WI38 (cell line): ENCODE measurements at regions not wholly inside any gene's neighbourhood (a gene's known extent, or its start where the extent isn't known, plus 50 kb on each side); places are given as distances from the start of the nearest gene placed in this dataset.

Source experiments
- H3K4me3 ChIP-seq: 2 replicates; pipeline ENCODE4 v1.5.1; 2011; ENCODE audit warnings: low read depth, mild to moderate bottlenecking, control low read depth, low read length
- TF ChIP-seq, protein P1 (sequence below): IDR thresholded peaks from 2 replicates; pipeline ENCODE4 v1.5.1; 2012; ENCODE audit warnings: low read depth, mild to moderate bottlenecking, control low read depth, low read length

DNA sequence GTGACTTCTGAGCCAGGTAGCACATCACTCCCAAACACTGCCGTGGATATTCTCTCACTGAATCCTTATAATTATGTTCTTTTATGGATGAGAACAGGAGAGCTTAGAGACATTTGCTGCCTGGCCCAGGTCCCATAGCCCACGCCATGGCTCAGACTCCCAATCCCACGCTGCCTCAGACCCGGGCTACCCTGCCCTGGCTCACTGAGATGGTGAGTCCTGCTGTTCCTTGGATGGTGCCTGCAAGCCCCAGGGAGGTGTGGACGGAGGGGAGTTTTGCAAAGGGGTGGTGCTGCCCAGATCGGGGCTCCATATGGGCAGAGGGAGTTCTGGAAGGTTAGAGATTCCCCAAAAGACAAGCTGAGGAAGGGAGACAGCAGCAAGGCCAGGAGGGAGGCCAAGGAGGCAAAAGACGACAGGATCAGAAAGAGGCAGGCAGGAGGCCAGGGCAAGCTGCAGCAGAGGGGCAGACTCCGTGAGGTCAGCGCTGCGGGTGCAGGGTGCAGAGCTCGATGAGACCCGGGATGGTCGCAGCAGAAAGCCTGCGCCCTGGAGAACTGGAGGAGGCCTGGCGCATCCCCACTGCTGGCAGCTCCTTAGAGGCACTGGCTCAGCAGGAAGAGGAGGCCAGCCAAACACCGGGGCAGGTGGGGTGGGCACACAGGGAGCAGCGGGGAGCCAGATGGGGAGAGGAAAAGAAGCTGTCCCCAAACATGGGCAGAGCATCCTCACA, 95.7 kb upstream of the ALDH1A3 start:
- TF ChIP-seq, protein P1, sequence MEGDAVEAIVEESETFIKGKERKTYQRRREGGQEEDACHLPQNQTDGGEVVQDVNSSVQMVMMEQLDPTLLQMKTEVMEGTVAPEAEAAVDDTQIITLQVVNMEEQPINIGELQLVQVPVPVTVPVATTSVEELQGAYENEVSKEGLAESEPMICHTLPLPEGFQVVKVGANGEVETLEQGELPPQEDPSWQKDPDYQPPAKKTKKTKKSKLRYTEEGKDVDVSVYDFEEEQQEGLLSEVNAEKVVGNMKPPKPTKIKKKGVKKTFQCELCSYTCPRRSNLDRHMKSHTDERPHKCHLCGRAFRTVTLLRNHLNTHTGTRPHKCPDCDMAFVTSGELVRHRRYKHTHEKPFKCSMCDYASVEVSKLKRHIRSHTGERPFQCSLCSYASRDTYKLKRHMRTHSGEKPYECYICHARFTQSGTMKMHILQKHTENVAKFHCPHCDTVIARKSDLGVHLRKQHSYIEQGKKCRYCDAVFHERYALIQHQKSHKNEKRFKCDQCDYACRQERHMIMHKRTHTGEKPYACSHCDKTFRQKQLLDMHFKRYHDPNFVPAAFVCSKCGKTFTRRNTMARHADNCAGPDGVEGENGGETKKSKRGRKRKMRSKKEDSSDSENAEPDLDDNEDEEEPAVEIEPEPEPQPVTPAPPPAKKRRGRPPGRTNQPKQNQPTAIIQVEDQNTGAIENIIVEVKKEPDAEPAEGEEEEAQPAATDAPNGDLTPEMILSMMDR: no peak
- H3K4me3 ChIP-seq: no peak overlapping the region

DNA sequence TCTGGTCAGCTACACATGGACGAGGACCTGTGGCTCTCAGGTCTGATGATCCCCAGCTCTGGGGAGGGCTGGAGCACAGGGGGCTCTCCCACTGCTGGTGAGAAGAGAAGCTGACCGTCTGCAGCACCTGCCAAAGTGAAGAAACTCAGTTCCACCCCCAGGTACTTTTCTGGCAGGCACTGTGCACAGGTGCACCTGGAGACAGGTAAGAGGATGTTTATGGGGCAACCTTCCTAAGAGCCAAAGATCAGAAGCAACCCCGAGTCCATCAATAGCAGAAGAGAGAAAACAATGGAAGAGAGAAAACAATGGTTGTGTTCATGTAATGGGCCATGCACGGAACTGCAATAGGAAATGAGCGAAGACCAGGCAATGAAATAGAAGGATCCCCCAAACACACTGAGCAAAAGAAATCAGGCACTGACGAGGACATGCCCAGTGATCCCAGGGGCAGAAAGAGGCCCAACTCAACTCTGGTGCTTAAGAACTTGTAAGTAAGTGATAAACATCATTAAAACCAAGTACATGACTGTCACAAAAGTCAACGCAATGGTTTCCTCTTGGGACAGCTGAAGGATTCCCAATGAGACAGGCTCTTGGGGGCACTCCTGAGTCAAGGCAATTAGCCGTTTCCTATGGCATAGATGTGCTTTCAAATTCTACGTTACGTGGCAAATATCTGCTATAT, 95.0 kb upstream of the ALDH1A3 start:
- TF ChIP-seq, protein P1: no peak
- H3K4me3 ChIP-seq: no peak overlapping the region

DNA sequence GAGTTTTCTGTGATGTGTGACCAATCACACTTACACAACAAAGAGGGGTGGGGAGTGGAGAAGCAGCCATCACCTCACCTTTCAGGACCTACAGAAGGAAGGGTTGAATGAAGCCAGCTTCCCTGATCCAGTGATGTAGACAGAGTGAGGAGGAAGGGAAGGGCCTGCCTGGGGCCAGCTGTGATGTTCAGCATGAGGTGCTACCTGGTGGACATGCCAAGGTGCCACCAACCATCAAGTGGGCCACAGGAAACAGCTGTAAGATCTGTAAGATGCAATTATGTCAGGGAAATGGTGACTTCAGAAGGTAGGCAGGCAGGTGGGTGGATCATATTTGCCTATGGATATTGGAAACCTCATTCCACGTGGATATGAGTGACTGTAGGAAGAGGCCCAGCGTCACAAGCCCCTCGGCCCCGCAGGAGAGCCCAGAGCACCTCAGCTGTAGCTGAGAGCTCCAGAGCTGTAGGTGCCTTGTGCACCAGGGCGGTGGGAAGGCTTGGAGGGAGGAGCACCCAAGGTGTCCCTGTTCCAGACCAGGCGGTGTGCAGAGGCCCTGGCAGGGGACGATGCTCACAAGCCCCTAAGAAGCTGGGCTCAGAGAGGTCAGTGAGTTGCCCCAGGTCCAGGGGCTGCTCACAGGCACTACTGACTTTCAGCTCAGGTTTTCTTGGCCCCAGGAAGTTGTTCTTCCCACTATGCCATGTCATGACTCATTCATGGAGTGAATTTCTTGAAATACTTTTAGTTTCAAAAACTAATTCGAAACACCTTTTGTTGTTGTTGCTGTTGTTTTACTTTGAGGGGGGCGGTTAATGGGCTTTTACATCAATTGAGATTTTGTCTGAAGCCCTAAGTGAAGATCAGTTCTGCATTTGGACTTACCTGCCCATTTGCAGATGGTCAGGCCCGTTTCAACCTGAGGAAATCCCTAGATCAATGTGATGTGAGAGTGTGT, 94.2 kb upstream of the ALDH1A3 start:
- no peak overlapping the region for H3K4me3 ChIP-seq
- TF ChIP-seq, protein P1: no peak

DNA sequence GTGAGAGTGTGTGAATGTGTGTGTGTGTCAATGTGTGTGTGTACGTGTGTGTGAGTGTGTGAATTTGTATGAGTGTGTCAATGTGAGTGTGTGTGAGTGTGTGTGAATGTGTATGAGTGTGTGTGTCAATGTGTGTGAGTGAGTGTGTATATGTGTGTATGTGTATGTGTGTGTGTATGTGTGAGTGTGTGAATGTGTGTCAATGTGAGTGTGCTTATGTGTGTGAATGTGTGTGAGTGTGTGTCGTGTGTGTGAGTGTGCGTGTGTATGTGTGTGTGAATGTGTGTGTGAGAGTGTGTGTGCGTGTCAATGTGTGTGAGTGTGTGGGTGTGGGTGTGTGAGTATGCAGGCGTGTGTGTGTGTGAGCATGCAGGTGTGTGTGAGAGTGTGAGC, 93.5 kb upstream of the ALDH1A3 start:
- TF ChIP-seq, protein P1: no peak
- H3K4me3 ChIP-seq: no peak overlapping the region

DNA sequence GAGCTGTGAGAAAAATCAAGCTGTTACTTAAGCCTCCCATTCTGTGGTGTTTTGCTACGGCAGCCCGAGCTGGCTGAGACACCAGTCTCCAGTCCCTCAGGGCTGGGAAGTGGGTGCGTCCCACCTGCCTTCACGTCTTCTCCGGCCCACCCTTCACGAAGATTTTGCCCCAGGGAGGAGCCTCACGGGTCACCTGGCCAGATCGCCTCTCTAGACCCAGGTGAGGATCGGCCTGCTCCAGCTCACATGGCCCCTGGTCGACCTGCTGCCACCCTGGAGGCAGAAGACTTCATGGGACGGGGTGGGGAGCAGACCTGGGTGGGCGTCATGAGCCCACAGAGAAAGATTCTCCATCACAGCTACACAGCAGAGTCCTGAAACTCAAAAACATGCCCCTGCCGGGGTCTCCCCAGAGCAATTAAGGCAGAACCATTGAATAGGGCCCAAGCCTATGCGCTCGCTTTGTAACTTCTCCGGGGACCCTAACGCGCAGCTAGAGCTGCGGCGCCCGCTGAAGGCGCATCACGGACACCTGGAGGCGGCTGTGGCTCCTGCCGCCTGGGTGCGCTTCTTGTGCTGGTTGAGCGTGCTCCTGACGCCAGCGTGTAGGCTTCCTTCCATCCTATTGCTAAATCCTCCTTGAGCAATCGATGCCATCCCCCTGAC, 92.6 kb upstream of the ALDH1A3 start:
- TF ChIP-seq, protein P1: no peak

DNA sequence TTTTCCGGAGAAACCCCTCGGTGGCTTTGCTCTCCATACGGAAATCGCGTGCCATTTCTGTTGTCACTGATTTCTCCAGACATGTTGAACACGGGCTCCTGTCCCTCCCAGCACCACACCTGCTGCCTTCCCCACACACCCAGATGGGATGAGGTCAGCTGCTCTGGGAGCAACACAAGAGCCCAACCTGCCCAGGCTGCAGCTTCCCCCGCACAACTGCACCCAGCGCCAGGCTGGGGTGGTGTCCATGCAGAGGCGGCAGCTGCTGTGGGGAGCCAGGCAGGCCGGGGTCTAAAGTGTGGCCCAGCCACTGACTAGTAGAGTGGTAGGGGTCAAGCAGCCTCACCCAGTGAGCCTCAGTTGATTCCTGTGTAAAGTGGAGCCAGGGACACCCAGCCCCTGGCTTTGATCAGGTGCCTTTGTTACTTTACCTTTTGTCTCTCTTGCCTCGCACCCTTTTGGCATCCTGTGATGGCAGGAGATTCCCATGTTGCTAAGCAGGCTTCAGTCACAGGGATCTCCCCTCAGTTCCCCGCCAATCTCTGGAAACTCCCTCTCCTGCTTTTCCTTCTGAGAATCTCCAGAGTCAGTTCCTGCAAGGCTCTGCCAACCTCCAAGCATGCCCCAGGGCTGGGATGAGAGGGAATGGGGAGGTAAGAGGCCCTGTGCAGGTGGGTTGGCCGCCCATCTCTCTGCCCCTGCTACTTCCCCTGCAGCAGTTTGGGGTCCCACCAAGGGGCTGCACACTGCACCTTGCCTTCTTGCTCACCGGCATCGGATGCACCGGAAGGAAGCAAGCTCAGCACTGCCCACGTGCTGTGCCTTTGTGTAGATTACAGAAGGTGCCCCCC, 91.8 kb upstream of the ALDH1A3 start:
- TF ChIP-seq, protein P1: no peak
- no peak overlapping the region for H3K4me3 ChIP-seq

More for the DNA sequence above, 92.6 kb upstream of the ALDH1A3 start:
- no peak overlapping the region for H3K4me3 ChIP-seq
